ENCODE measurements at regions not wholly inside any gene's neighbourhood (a gene's known extent, or its start where the extent isn't known, plus 50 kb on each side); places are given as distances from the start of the nearest gene placed in this dataset.

DNA sequence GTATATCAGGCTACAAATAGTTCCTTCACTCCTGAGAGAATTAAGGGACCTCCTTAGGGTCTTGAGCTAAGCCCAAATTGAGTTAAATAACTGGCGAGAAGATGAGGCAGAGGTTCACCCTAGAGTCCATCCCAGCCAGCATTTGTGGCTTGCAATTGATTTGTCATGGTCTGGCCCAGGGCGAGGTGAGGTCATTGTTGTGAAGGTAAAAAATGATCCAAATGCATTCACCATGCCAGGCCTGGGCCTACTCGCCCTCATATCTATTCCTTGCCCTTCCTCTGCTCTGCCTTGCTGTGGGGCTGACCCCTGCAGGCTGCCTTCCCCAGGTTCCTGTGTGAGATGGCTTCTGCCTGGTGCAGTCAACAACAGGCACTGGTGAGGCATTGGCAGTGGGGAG lies 207.2 kb downstream of the ZNF365 start:
- WGBS, 2 donors, result 82 to 83% methylated on average over 3 of the region's 3 CpGs

DNA sequence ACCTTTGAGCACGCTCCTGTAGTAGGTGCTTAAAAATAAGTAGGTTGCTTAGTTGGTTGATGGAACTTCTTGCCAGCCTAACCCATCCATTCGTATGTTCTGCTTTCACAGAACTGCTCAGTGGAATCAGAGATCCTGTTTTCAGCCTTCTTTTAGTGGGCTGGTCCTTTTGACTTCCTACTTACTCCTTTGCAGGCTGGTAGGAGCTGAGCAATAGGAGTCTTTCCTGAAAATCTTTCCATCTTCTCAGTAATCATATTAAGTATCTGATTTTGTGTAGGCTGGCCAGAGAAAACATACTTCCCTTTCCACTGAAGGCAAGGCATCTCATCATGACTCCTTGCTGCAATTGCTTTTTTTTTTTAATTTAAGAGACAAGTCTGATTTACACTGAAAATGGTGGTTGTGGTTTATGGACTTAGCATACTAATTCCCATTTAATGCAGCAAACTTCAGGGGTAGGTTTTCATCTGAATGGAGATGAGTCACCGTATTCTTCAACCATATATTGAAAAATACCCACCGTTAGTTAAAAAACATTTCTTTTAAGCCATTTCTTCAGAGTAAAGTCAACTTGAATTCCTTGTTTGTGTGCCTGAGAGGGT lies 208.0 kb downstream of the ZNF365 start:
- Histone ChIP-seq H3K9me3 (ENCODE audit: control insufficient read depth in 2 of 2, insufficient read depth in 1 of 2, low read depth in 1 of 2, low read length in 1 of 2) (peaks cover 0 to 2% of the 10 kb centered on the region in 2 donors), H3K4me3 (ENCODE audit: low read depth in 1 of 2, low read length in 2 of 2) (no peak overlapping the region), H3K27me3 (ENCODE audit: control insufficient read depth in 1 of 2, insufficient read depth in 2 of 2, low read length in 2 of 2) (no peaks in the 10 kb centered on the region), H3K36me3 (ENCODE audit: control insufficient read depth in 2 of 2, insufficient read depth in 2 of 2, low read length in 1 of 2) (no peaks in the 10 kb centered on the region), H3K4me1 (ENCODE audit: control insufficient read depth in 2 of 2, insufficient read depth in 2 of 2, low read length in 1 of 2) (no peaks in the 10 kb centered on the region), H3K27ac (ENCODE audit: low read depth in 2 of 2, low read length in 1 of 2) (no peak overlapping the region)
- WGBS, 2 donors, result 68 to 73% methylated on average over 4 of the region's 4 CpGs

More for the DNA sequence above, 207.2 kb downstream of the ZNF365 start:
- no peaks in the 10 kb centered on the region for H3K36me3 ChIP-seq (ENCODE audit: control insufficient read depth in 2 of 2, insufficient read depth in 2 of 2, low read length in 1 of 2)
- H3K27ac ChIP-seq (ENCODE audit: low read depth in 2 of 2, low read length in 1 of 2), result no peak overlapping the region
- H3K27me3 ChIP-seq (ENCODE audit: control insufficient read depth in 1 of 2, insufficient read depth in 2 of 2, low read length in 2 of 2), result no peaks in the 10 kb centered on the region
- H3K9me3 ChIP-seq (ENCODE audit: control insufficient read depth in 2 of 2, insufficient read depth in 1 of 2, low read depth in 1 of 2, low read length in 1 of 2), result peaks cover 0 to 2% of the 10 kb centered on the region in 2 donors
- no peak overlapping the region for H3K4me3 ChIP-seq (ENCODE audit: low read depth in 1 of 2, low read length in 2 of 2)
- no peaks in the 10 kb centered on the region for H3K4me1 ChIP-seq (ENCODE audit: control insufficient read depth in 2 of 2, insufficient read depth in 2 of 2, low read length in 1 of 2)

- H3K4me3 ChIP-seq (ENCODE audit: low read depth in 1 of 2, low read length in 2 of 2), result no peak overlapping the region
- peak overlapping the region in 1 of 2 donors; percentile 63 for H3K27ac ChIP-seq (ENCODE audit: low read depth in 2 of 2, low read length in 1 of 2)
- H3K36me3 ChIP-seq (ENCODE audit: control insufficient read depth in 2 of 2, insufficient read depth in 2 of 2, low read length in 1 of 2), result no peaks in the 10 kb centered on the region
- no peaks in the 10 kb centered on the region for H3K27me3 ChIP-seq (ENCODE audit: control insufficient read depth in 1 of 2, insufficient read depth in 2 of 2, low read length in 2 of 2)
- WGBS, 2 donors, result 46 to 61% methylated on average over 7 of the region's 7 CpGs
- H3K4me1 ChIP-seq (ENCODE audit: control insufficient read depth in 2 of 2, insufficient read depth in 2 of 2, low read length in 1 of 2), result no peaks in the 10 kb centered on the region
- peaks cover 0 to 2% of the 10 kb centered on the region in 2 donors for H3K9me3 ChIP-seq (ENCODE audit: control insufficient read depth in 2 of 2, insufficient read depth in 1 of 2, low read depth in 1 of 2, low read length in 1 of 2)
Measured at GRCh38 chr10:62582804-62583208, 208.6 kb downstream of the ZNF365 start.

DNA sequence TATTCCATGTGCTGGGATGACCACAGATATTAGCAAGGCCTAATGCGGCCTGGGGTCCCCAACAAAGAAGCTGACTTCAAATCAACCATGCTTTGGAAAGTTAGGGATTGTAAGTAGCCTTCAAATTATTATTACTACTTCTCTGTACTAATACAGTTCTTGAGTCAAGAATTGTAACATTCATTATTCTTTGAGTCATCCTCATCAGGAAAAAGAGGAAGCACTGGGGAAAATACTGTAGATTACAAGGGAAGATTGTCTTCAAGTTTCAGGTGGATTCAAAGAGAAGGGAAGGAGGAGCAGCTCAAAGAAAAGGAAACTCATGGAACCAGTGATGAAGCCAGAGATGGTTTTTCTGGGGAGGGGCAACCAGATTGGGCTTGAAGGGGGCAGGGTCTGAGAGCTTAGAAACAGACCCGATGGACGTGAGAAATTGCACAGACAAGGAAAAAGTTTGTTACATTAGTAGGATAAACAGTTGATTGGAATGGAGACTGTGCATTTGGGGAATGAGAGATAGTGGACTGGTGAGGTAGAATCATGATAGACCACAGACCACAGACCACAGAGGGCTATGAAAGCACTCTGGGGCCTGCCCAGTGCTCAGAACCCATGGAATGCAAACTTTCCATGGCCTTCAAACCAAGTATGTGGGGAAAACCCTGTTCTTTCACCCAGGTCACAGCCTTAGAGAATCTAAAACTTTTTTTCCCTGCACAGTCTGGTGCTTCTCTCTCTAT lies 209.9 kb downstream of the ZNF365 start:
- WGBS, 2 donors, result 67 to 84% methylated on average over 3 of the region's 3 CpGs
- Histone ChIP-seq H3K4me3 (ENCODE audit: low read depth in 1 of 2, low read length in 2 of 2) (no peak overlapping the region), H3K9me3 (ENCODE audit: control insufficient read depth in 2 of 2, insufficient read depth in 1 of 2, low read depth in 1 of 2, low read length in 1 of 2) (peaks cover 0 to 2% of the 10 kb centered on the region in 2 donors), H3K27me3 (ENCODE audit: control insufficient read depth in 1 of 2, insufficient read depth in 2 of 2, low read length in 2 of 2) (no peaks in the 10 kb centered on the region), H3K4me1 (ENCODE audit: control insufficient read depth in 2 of 2, insufficient read depth in 2 of 2, low read length in 1 of 2) (no peaks in the 10 kb centered on the region), H3K27ac (ENCODE audit: low read depth in 2 of 2, low read length in 1 of 2) (no peak overlapping the region), H3K36me3 (ENCODE audit: control insufficient read depth in 2 of 2, insufficient read depth in 2 of 2, low read length in 1 of 2) (no peaks in the 10 kb centered on the region)

DNA sequence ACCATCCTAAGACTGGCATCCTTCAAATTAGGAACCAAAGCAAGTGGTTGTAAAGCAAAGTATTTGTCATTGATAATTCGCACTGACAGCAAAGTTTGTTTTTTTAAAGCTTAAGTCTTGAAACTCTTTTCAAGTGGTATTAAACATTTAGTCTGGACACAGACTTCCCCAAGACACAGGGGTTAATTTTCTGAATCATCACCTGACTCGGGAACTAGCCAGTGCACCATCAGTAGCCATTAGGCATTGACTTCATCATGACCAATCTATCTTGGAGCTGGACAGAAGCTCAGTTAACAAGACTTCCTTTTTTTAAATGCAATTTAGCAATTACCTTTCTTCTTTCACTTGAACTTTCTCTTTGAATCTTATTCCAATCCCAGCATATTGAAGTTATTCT lies 210.6 kb downstream of the ZNF365 start:
- Histone ChIP-seq H3K4me1 (ENCODE audit: control insufficient read depth in 2 of 2, insufficient read depth in 2 of 2, low read length in 1 of 2) (no peaks in the 10 kb centered on the region), H3K4me3 (ENCODE audit: low read depth in 1 of 2, low read length in 2 of 2) (no peak overlapping the region), H3K27ac (ENCODE audit: low read depth in 2 of 2, low read length in 1 of 2) (no peak overlapping the region), H3K36me3 (ENCODE audit: control insufficient read depth in 2 of 2, insufficient read depth in 2 of 2, low read length in 1 of 2) (no peaks in the 10 kb centered on the region), H3K27me3 (ENCODE audit: control insufficient read depth in 1 of 2, insufficient read depth in 2 of 2, low read length in 2 of 2) (no peaks in the 10 kb centered on the region), H3K9me3 (ENCODE audit: control insufficient read depth in 2 of 2, insufficient read depth in 1 of 2, low read depth in 1 of 2, low read length in 1 of 2) (peaks cover 0 to 2% of the 10 kb centered on the region in 2 donors)
- WGBS, 2 donors, result 58% methylated on average over 2 of the region's 2 CpGs

DNA sequence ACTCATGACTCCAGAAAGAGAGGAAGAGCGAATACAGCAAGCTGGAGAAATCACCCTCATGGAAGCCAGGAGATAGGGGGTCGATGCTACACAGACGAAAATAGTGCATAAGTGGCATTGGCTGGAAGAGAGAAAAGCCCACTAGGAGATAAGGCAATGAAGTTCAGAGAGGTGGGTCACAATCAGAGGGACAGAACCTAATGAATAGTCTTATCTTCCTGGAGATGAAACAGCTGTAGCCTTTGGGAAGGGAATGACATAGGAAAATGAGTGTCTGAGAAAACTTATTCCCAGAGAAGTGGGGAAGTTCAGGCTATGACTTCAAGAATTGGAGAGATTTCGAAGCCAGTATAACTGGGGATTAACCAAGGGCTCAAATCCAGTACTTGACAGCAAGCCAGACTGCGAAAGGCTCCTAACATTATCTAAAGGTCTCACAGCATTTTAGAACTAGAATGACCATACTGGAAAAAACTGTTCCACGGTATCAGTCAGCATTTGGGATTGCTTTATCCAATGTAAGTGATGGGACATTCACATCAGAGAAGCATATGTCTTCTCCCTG lies 211.1 kb downstream of the ZNF365 start:
- no peaks in the 10 kb centered on the region for H3K36me3 ChIP-seq (ENCODE audit: control insufficient read depth in 2 of 2, insufficient read depth in 2 of 2, low read length in 1 of 2)
- H3K27me3 ChIP-seq (ENCODE audit: control insufficient read depth in 1 of 2, insufficient read depth in 2 of 2, low read length in 2 of 2), result no peaks in the 10 kb centered on the region
- WGBS, 2 donors, result 64 to 65% methylated on average over 6 of the region's 6 CpGs
- H3K27ac ChIP-seq (ENCODE audit: low read depth in 2 of 2, low read length in 1 of 2), result no peak overlapping the region
- peaks cover 0 to 2% of the 10 kb centered on the region in 2 donors for H3K9me3 ChIP-seq (ENCODE audit: control insufficient read depth in 2 of 2, insufficient read depth in 1 of 2, low read depth in 1 of 2, low read length in 1 of 2)
- H3K4me3 ChIP-seq (ENCODE audit: low read depth in 1 of 2, low read length in 2 of 2), result no peak overlapping the region
- H3K4me1 ChIP-seq (ENCODE audit: control insufficient read depth in 2 of 2, insufficient read depth in 2 of 2, low read length in 1 of 2), result no peaks in the 10 kb centered on the region

DNA sequence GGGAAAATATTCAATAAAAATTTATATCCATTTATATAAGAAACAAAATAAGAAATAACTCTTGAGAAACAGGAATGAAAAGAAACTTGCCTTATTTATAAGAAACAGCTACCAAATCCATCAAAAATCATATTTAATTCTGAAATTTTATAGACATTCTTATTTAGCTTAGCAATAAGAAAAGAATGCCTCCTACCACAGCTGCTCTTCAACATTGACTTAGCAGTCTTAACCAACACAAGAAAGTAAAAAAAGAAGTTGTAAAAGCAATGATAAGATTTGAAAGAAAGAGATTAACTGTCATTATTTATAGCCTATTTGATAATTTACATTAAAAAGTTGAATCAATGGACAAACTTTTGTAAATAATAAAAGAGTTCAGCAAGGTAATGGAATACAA lies 212.8 kb downstream of the ZNF365 start:
- Histone ChIP-seq H3K27me3 (ENCODE audit: control insufficient read depth in 1 of 2, insufficient read depth in 2 of 2, low read length in 2 of 2) (no peaks in the 10 kb centered on the region), H3K36me3 (ENCODE audit: control insufficient read depth in 2 of 2, insufficient read depth in 2 of 2, low read length in 1 of 2) (no peaks in the 10 kb centered on the region), H3K4me1 (ENCODE audit: control insufficient read depth in 2 of 2, insufficient read depth in 2 of 2, low read length in 1 of 2) (no peaks in the 10 kb centered on the region), H3K9me3 (ENCODE audit: control insufficient read depth in 2 of 2, insufficient read depth in 1 of 2, low read depth in 1 of 2, low read length in 1 of 2) (no peaks in the 10 kb centered on the region), H3K27ac (ENCODE audit: low read depth in 2 of 2, low read length in 1 of 2) (no peak overlapping the region), H3K4me3 (ENCODE audit: low read depth in 1 of 2, low read length in 2 of 2) (no peak overlapping the region)

GRCh38 chr10:62588116-62588515 lies 213.9 kb downstream of the ZNF365 start:
- Histone ChIP-seq H3K4me3 (ENCODE audit: low read depth in 1 of 2, low read length in 2 of 2) (no peak overlapping the region), H3K36me3 (ENCODE audit: control insufficient read depth in 2 of 2, insufficient read depth in 2 of 2, low read length in 1 of 2) (no peaks in the 10 kb centered on the region), H3K9me3 (ENCODE audit: control insufficient read depth in 2 of 2, insufficient read depth in 1 of 2, low read depth in 1 of 2, low read length in 1 of 2) (no peaks in the 10 kb centered on the region), H3K27me3 (ENCODE audit: control insufficient read depth in 1 of 2, insufficient read depth in 2 of 2, low read length in 2 of 2) (no peaks in the 10 kb centered on the region), H3K27ac (ENCODE audit: low read depth in 2 of 2, low read length in 1 of 2) (no peak overlapping the region), H3K4me1 (ENCODE audit: control insufficient read depth in 2 of 2, insufficient read depth in 2 of 2, low read length in 1 of 2) (no peaks in the 10 kb centered on the region)
- WGBS, 2 donors, result 90 to 98% methylated on average over 1 to 2 of the region's 2 CpGs

GRCh38 chr10:62589689-62590088 lies 214.8 kb upstream of the ADO start:
- 48 to 54% methylated on average over 2 of the region's 2 CpGs for WGBS, 2 donors
- Histone ChIP-seq H3K27me3 (ENCODE audit: control insufficient read depth in 1 of 2, insufficient read depth in 2 of 2, low read length in 2 of 2) (no peaks in the 10 kb centered on the region), H3K27ac (ENCODE audit: low read depth in 2 of 2, low read length in 1 of 2) (no peak overlapping the region), H3K36me3 (ENCODE audit: control insufficient read depth in 2 of 2, insufficient read depth in 2 of 2, low read length in 1 of 2) (no peaks in the 10 kb centered on the region), H3K4me3 (ENCODE audit: low read depth in 1 of 2, low read length in 2 of 2) (no peak overlapping the region), H3K9me3 (ENCODE audit: control insufficient read depth in 2 of 2, insufficient read depth in 1 of 2, low read depth in 1 of 2, low read length in 1 of 2) (no peaks in the 10 kb centered on the region), H3K4me1 (ENCODE audit: control insufficient read depth in 2 of 2, insufficient read depth in 2 of 2, low read length in 1 of 2) (no peaks in the 10 kb centered on the region)

DNA sequence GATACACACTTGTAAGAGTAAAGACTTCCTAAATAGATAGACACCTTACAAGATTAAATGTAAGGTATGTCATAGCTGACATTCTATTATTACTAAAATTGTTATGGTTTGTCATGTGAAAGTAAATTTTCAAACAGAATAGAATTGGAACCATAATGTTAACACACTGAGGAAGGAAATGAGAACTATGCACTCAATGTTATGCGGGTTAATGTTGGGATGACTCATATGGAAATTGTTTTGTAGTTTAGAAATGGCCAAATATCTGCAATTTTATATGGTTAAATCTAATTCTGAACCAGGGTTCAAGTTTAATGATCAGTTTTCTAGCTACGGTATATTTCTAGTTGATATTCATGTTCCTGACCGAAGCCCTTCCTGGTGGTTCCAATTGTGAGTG lies 214.2 kb upstream of the ADO start:
- H3K4me1 ChIP-seq (ENCODE audit: control insufficient read depth in 2 of 2, insufficient read depth in 2 of 2, low read length in 1 of 2), result no peaks in the 10 kb centered on the region
- no peak overlapping the region for H3K4me3 ChIP-seq (ENCODE audit: low read depth in 1 of 2, low read length in 2 of 2)
- no peaks in the 10 kb centered on the region for H3K36me3 ChIP-seq (ENCODE audit: control insufficient read depth in 2 of 2, insufficient read depth in 2 of 2, low read length in 1 of 2)
- no peaks in the 10 kb centered on the region for H3K9me3 ChIP-seq (ENCODE audit: control insufficient read depth in 2 of 2, insufficient read depth in 1 of 2, low read depth in 1 of 2, low read length in 1 of 2)
- H3K27ac ChIP-seq (ENCODE audit: low read depth in 2 of 2, low read length in 1 of 2), result no peak overlapping the region
- 81 to 84% methylated on average over 3 of the region's 3 CpGs for WGBS, 2 donors
- no peaks in the 10 kb centered on the region for H3K27me3 ChIP-seq (ENCODE audit: control insufficient read depth in 1 of 2, insufficient read depth in 2 of 2, low read length in 2 of 2)
